ENCODE measurements at regions not wholly inside any gene's neighbourhood (a gene's known extent, or its start where the extent isn't known, plus 50 kb on each side); places are given as distances from the start of the nearest gene placed in this dataset.

DNA sequence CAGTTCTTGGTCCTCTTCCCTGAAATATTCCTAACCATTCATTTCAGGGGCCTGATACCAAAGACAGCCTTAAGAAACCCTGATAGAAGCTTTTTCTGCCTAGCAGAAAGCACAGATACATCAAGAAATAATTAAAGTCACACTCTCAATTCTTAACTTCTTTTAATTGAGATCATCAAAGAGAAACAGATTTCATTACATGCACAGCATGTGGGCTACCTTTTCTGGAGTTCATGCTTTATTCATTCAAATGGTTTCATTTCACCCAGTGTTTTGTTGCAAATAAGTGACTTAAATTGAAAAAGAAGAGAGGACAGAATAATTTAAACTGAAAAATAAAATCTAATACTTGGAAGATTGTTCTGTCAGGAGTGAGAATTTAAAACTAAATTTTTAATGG is 192.6 kb upstream of the GGTLC1 start:
- Histone ChIP-seq H4K20me1 (ENCODE audit: control insufficient read depth, extremely low read depth, insufficient read depth, low read length) (no peaks in the 10 kb centered on the region), H3K4me2 (ENCODE audit: extremely low read depth, insufficient read depth, low read length) (no peak overlapping the region), H3K4me1 (ENCODE audit: control insufficient read depth, extremely low read depth, insufficient read depth, low read length) (no peaks in the 10 kb centered on the region), H3K36me3 (ENCODE audit: control insufficient read depth, insufficient read depth, low read length) (no peaks in the 10 kb centered on the region), H3K9me3 (ENCODE audit: control insufficient read depth, insufficient read depth, low read depth, low read length) (no peaks in the 10 kb centered on the region), H2AFZ (ENCODE audit: low read length) (no peak overlapping the region), H3K4me3 (replicated peaks in 1 of 4; ENCODE audit: control extremely low read depth in 1 of 4, insufficient read depth in 1 of 4, low read depth in 3 of 4, low read length in 4 of 4) (no peak overlapping the region), H3K79me2 (ENCODE audit: control insufficient read depth, insufficient read depth, low read length) (no peaks in the 10 kb centered on the region), H3K9ac (ENCODE audit: insufficient read depth, low read length) (no peak overlapping the region), H3K27me3 (ENCODE audit: control insufficient read depth, insufficient read depth, low read length) (no peaks in the 10 kb centered on the region), H3K27ac (ENCODE audit: insufficient read depth, low read length) (no peak overlapping the region)
- DNase-seq (ENCODE audit: low read depth in 2 of 2), result no peak
- TF ChIP-seq EZH2 (IDR thresholded peaks at IDR 0.05; ENCODE audit: low read length, missing control alignments), result no peak
- TF ChIP-seq, protein P1, sequence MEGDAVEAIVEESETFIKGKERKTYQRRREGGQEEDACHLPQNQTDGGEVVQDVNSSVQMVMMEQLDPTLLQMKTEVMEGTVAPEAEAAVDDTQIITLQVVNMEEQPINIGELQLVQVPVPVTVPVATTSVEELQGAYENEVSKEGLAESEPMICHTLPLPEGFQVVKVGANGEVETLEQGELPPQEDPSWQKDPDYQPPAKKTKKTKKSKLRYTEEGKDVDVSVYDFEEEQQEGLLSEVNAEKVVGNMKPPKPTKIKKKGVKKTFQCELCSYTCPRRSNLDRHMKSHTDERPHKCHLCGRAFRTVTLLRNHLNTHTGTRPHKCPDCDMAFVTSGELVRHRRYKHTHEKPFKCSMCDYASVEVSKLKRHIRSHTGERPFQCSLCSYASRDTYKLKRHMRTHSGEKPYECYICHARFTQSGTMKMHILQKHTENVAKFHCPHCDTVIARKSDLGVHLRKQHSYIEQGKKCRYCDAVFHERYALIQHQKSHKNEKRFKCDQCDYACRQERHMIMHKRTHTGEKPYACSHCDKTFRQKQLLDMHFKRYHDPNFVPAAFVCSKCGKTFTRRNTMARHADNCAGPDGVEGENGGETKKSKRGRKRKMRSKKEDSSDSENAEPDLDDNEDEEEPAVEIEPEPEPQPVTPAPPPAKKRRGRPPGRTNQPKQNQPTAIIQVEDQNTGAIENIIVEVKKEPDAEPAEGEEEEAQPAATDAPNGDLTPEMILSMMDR (conservative IDR thresholded peaks at IDR 0.05 in 1 of 2, IDR thresholded peaks at IDR 0.05 in 1 of 2; ENCODE audit: low read depth in 1 of 2, low read length in 2 of 2), result no peak

DNA sequence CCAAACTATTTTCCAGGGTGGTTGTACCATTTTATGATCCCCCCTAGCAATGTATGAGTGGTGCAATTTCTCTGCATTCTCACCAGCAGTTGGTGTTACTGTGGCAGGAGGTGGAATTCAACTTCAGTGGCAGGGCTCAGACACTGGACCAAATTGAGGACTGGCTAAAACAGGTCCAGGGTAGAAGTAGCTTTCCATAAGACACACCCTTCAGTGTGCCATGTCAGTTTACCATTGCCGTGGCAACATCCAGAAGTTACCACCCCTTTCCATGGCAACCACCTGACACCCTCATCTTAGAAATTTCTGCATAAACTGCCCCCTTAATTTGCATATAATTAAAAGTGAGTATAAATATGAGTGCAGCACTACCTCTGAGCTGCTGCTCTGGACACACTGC is 180.7 kb upstream of the GGTLC1 start:
- no peak overlapping the region for H3K9ac ChIP-seq (ENCODE audit: insufficient read depth, low read length)
- no peaks in the 10 kb centered on the region for H3K27me3 ChIP-seq (ENCODE audit: control insufficient read depth, insufficient read depth, low read length)
- no peak overlapping the region for H2AFZ ChIP-seq (ENCODE audit: low read length)
- H3K27ac ChIP-seq (ENCODE audit: insufficient read depth, low read length), result no peak overlapping the region
- H3K4me3 ChIP-seq (replicated peaks in 1 of 4; ENCODE audit: control extremely low read depth in 1 of 4, insufficient read depth in 1 of 4, low read depth in 3 of 4, low read length in 4 of 4), result no peak overlapping the region
- H3K79me2 ChIP-seq (ENCODE audit: control insufficient read depth, insufficient read depth, low read length), result no peaks in the 10 kb centered on the region
- DNase-seq (ENCODE audit: low read depth in 2 of 2), result no peak
- no peaks in the 10 kb centered on the region for H3K4me1 ChIP-seq (ENCODE audit: control insufficient read depth, extremely low read depth, insufficient read depth, low read length)
- H3K4me2 ChIP-seq (ENCODE audit: extremely low read depth, insufficient read depth, low read length), result no peak overlapping the region
- no peaks in the 10 kb centered on the region for H3K36me3 ChIP-seq (ENCODE audit: control insufficient read depth, insufficient read depth, low read length)
- TF ChIP-seq EZH2 (IDR thresholded peaks at IDR 0.05; ENCODE audit: low read length, missing control alignments), result no peak
- TF ChIP-seq, protein P1 (conservative IDR thresholded peaks at IDR 0.05 in 1 of 2, IDR thresholded peaks at IDR 0.05 in 1 of 2; ENCODE audit: low read depth in 1 of 2, low read length in 2 of 2), result no peak
- no peaks in the 10 kb centered on the region for H3K9me3 ChIP-seq (ENCODE audit: control insufficient read depth, insufficient read depth, low read depth, low read length)
- no peaks in the 10 kb centered on the region for H4K20me1 ChIP-seq (ENCODE audit: control insufficient read depth, extremely low read depth, insufficient read depth, low read length)

DNA sequence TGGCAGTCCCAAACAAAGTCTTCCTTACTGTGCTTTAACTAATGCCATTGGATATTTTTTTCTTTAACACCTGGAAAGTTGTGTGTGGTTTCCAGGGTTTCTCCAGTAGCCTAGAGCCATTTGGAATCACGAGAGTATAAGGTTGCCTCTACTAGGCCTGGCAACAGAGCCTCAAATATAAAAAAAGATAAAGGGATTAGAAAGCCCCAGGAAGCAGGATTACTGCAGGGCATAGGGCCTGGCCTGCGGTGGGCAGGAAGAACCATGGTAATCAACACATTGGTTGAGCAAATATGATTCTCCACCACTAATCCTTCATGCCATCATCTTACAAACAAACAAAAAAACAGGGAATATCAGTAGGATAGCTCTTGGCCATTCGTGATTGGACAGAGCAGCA is 177.8 kb upstream of the GGTLC1 start:
- Histone ChIP-seq H3K9ac (ENCODE audit: insufficient read depth, low read length) (no peak overlapping the region), H4K20me1 (ENCODE audit: control insufficient read depth, extremely low read depth, insufficient read depth, low read length) (no peaks in the 10 kb centered on the region), H3K27ac (ENCODE audit: insufficient read depth, low read length) (no peak overlapping the region), H2AFZ (ENCODE audit: low read length) (no peak overlapping the region), H3K79me2 (ENCODE audit: control insufficient read depth, insufficient read depth, low read length) (no peaks in the 10 kb centered on the region), H3K4me1 (ENCODE audit: control insufficient read depth, extremely low read depth, insufficient read depth, low read length) (no peaks in the 10 kb centered on the region), H3K36me3 (ENCODE audit: control insufficient read depth, insufficient read depth, low read length) (no peaks in the 10 kb centered on the region), H3K9me3 (ENCODE audit: control insufficient read depth, insufficient read depth, low read depth, low read length) (no peaks in the 10 kb centered on the region), H3K4me2 (ENCODE audit: extremely low read depth, insufficient read depth, low read length) (no peak overlapping the region), H3K27me3 (ENCODE audit: control insufficient read depth, insufficient read depth, low read length) (no peaks in the 10 kb centered on the region), H3K4me3 (replicated peaks in 1 of 4; ENCODE audit: control extremely low read depth in 1 of 4, insufficient read depth in 1 of 4, low read depth in 3 of 4, low read length in 4 of 4) (no peak overlapping the region)
- TF ChIP-seq, protein P1 (conservative IDR thresholded peaks at IDR 0.05 in 1 of 2, IDR thresholded peaks at IDR 0.05 in 1 of 2; ENCODE audit: low read depth in 1 of 2, low read length in 2 of 2), result no peak
- no peak for TF ChIP-seq EZH2 (IDR thresholded peaks at IDR 0.05; ENCODE audit: low read length, missing control alignments)
- no peak for DNase-seq (ENCODE audit: low read depth in 2 of 2)
